Breast epithelium (tissue), 4 donors: ENCODE measurements at regions not wholly inside any gene's neighbourhood (a gene's known extent, or its start where the extent isn't known, plus 50 kb on each side); places are given as distances from the start of the nearest gene placed in this dataset.

Experiments used
- DNase-seq, 2 donors: peaks; one replicate each; pipeline ENCODE4 v3.0.0-alpha.2; 2019; ENCODE audit warnings: low spot score in 2 of 2
- H3K27ac ChIP-seq, 2 donors: fragments of 200-600 bp; sonication (generic) in 1 of 2; one replicate each; pipeline ENCODE4 v1.5.1; 2016 to 2019; ENCODE audit warnings: mild to moderate bottlenecking in 1 of 2
- H3K27me3 ChIP-seq, 2 donors: fragments of 200-600 bp; sonication (generic) in 1 of 2; one replicate each; pipeline versions ENCODE4 v1.5.1 to v1.6.0; 2017 to 2019; ENCODE audit warnings: control low read depth in 1 of 2, mild to moderate bottlenecking in 1 of 2
- H3K36me3 ChIP-seq: fragments of 200-600 bp; one replicate; pipeline ENCODE4 v1.5.1; 2019
- H3K4me1 ChIP-seq, 2 donors: fragments of 200-600 bp; sonication (generic); one replicate each; pipeline ENCODE4 v1.5.1; 2016 to 2019; ENCODE audit warnings: control low read depth in 1 of 2
- H3K4me3 ChIP-seq, 3 donors: fragments of 200-600 bp; sonication (generic); 1 replicate in 2 of 3; 2 replicates in 1 of 3; pipeline ENCODE4 v1.5.1; 2016 to 2019; ENCODE audit warnings: mild to moderate bottlenecking in 3 of 3, moderate library complexity in 2 of 3
- H3K9me3 ChIP-seq, 2 donors: fragments of 200-600 bp; sonication (generic) in 1 of 2; one replicate each; pipeline ENCODE4 v1.5.1; 2016 to 2019; ENCODE audit warnings: control low read depth in 1 of 2
- CTCF ChIP-seq, 3 donors: fragments of 450-650 bp; IDR thresholded peaks; one replicate each; pipeline ENCODE4 v1.5.1; 2016 to 2017; ENCODE audit warnings: antibody characterized with exemption in 3 of 3, mild to moderate bottlenecking in 3 of 3, moderate library complexity in 3 of 3
- POLR2A ChIP-seq: fragments of 450-650 bp; IDR thresholded peaks from one replicate; pipeline ENCODE4 v1.6.1; 2016; ENCODE audit warnings: antibody characterized with exemption, mild to moderate bottlenecking, moderate library complexity
- POLR2AphosphoS5 ChIP-seq, 3 donors: sonication (generic); formaldehyde crosslinking; IDR thresholded peaks; one replicate each; pipeline ENCODE4 v1.6.1; 2017; ENCODE audit warnings: antibody characterized with exemption in 3 of 3
- intact Hi-C: fragments of 100-400 bp; cut with DNase I; formaldehyde crosslinking; loops from one replicate; pipeline ENCODE4 v1.15.1; 2023; ENCODE audit warnings: low total_unique reads

- DNase-seq, result no peak
- Histone ChIP-seq H3K27me3 (no peaks in the 10 kb centered on the region), H3K4me1 (no peaks in the 10 kb centered on the region), H3K36me3 (no peaks in the 10 kb centered on the region), H3K9me3 (peaks cover 0 to 6% of the 10 kb centered on the region in 2 donors), H3K27ac (no peak overlapping the region), H3K4me3 (no peak overlapping the region)
- intact Hi-C loops, result no loop called here
- no peak for TF ChIP-seq POLR2AphosphoS5 (IDR thresholded peaks at IDR 0.05)
- TF ChIP-seq CTCF (IDR thresholded peaks at IDR 0.05), result no peak
- no peak for TF ChIP-seq POLR2A
Measured at GRCh38 chr9:107919263-107919662, 429.7 kb upstream of the KLF4 start.

- TF ChIP-seq CTCF (IDR thresholded peaks at IDR 0.05) (no peak), POLR2A (no peak), POLR2AphosphoS5 (IDR thresholded peaks at IDR 0.05) (no peak)
- Histone ChIP-seq H3K36me3 (no peaks in the 10 kb centered on the region), H3K4me1 (no peaks in the 10 kb centered on the region), H3K4me3 (no peak overlapping the region), H3K9me3 (peaks cover under 1 to 3% of the 10 kb centered on the region in 2 donors), H3K27me3 (no peaks in the 10 kb centered on the region), H3K27ac (no peak overlapping the region)
- no peak for DNase-seq
- intact Hi-C loops, result no loop called here
Measured at GRCh38 chr9:107918749-107919148, 429.2 kb upstream of the KLF4 start.

GRCh38 chr9:107914151-107914550 lies 424.6 kb upstream of the KLF4 start:
- H3K4me3 ChIP-seq, result no peak overlapping the region
- H3K9me3 ChIP-seq, result peaks cover 0 to 20% of the 10 kb centered on the region in 2 donors
- no peak for DNase-seq
- no peaks in the 10 kb centered on the region for H3K27me3 ChIP-seq
- no peaks in the 10 kb centered on the region for H3K4me1 ChIP-seq
- H3K27ac ChIP-seq, result no peak overlapping the region
- intact Hi-C loops, result no loop called here
- no peak for TF ChIP-seq CTCF (IDR thresholded peaks at IDR 0.05)
- no peak for TF ChIP-seq POLR2A
- no peak for TF ChIP-seq POLR2AphosphoS5 (IDR thresholded peaks at IDR 0.05)
- no peaks in the 10 kb centered on the region for H3K36me3 ChIP-seq

GRCh38 chr9:107907715-107908114 lies 418.1 kb upstream of the KLF4 start:
- no peaks in the 10 kb centered on the region for H3K4me1 ChIP-seq

GRCh38 chr9:107907255-107907654 lies 417.7 kb upstream of the KLF4 start:
- Histone ChIP-seq H3K9me3 (peaks cover 0 to 2% of the 10 kb centered on the region in 2 donors), H3K4me1 (no peaks in the 10 kb centered on the region), H3K27me3 (no peaks in the 10 kb centered on the region), H3K27ac (no peak overlapping the region), H3K4me3 (no peak overlapping the region), H3K36me3 (no peaks in the 10 kb centered on the region)
- intact Hi-C loops, result no loop called here
- TF ChIP-seq CTCF (IDR thresholded peaks at IDR 0.05), result no peak
- no peak for TF ChIP-seq POLR2A
- TF ChIP-seq POLR2AphosphoS5 (IDR thresholded peaks at IDR 0.05), result no peak
- DNase-seq, result no peak

More at GRCh38 chr9:107907715-107908114, 418.1 kb upstream of the KLF4 start:
- no peak overlapping the region for H3K4me3 ChIP-seq
- H3K9me3 ChIP-seq, result peaks cover 0 to 7% of the 10 kb centered on the region in 2 donors
- no peaks in the 10 kb centered on the region for H3K36me3 ChIP-seq
- intact Hi-C loops, result no loop called here
- no peak for DNase-seq
- no peak for TF ChIP-seq POLR2AphosphoS5 (IDR thresholded peaks at IDR 0.05)
- TF ChIP-seq CTCF (IDR thresholded peaks at IDR 0.05), result no peak
- no peak for TF ChIP-seq POLR2A
- H3K27me3 ChIP-seq, result no peaks in the 10 kb centered on the region
- H3K27ac ChIP-seq, result no peak overlapping the region
